ENCODE measurements at regions not wholly inside any gene's neighbourhood (a gene's known extent, or its start where the extent isn't known, plus 50 kb on each side); places are given as distances from the start of the nearest gene placed in this dataset.

- TF ChIP-seq CTCF (IDR thresholded peaks at IDR 0.05; ENCODE audit: low read length) = no peak
- no peak for TF ChIP-seq EZH2 (optimal IDR thresholded peaks at IDR 0.05; ENCODE audit: low read depth, low read length)
- TF ChIP-seq EZH2phosphoT487 (IDR thresholded peaks at IDR 0.05; ENCODE audit: low read length) = no peak
Observed at GRCh38 chr5:159639590-159639989, 276.7 kb upstream of the ADRA1B start.
